ENCODE measurements at regions not wholly inside any gene's neighbourhood (a gene's known extent, or its start where the extent isn't known, plus 50 kb on each side); places are given as distances from the start of the nearest gene placed in this dataset.

GRCh38 chr5:8577792-8578191 lies 708.8 kb downstream of the MTRR start:
- TF ChIP-seq POLR2AphosphoS5 (IDR thresholded peaks at IDR 0.05; ENCODE audit: low read depth, low read length) (no peak), REST (IDR thresholded peaks at IDR 0.05; ENCODE audit: insufficient read depth in 1 of 2, low read depth in 2 of 2, low read length in 2 of 2) (no peak), FOXP2 (optimal IDR thresholded peaks at IDR 0.05; ENCODE audit: borderline replicate concordance, extremely low read depth, extremely low read length, insufficient read depth) (no peak), TAF1 (IDR thresholded peaks at IDR 0.05; ENCODE audit: borderline replicate concordance, insufficient read depth, low read length) (no peak), SIN3A (IDR thresholded peaks at IDR 0.05; ENCODE audit: borderline replicate concordance, insufficient read depth, low read length) (no peak)

- TF ChIP-seq TAF1 (IDR thresholded peaks at IDR 0.05; ENCODE audit: borderline replicate concordance, insufficient read depth, low read length), result no peak
- TF ChIP-seq POLR2AphosphoS5 (IDR thresholded peaks at IDR 0.05; ENCODE audit: low read depth, low read length), result no peak
- no peak for TF ChIP-seq SIN3A (IDR thresholded peaks at IDR 0.05; ENCODE audit: borderline replicate concordance, insufficient read depth, low read length)
- TF ChIP-seq FOXP2 (optimal IDR thresholded peaks at IDR 0.05; ENCODE audit: borderline replicate concordance, extremely low read depth, extremely low read length, insufficient read depth), result no peak
- no peak for TF ChIP-seq REST (IDR thresholded peaks at IDR 0.05; ENCODE audit: insufficient read depth in 1 of 2, low read depth in 2 of 2, low read length in 2 of 2)
Measured at GRCh38 chr5:8580298-8580697, 711.4 kb downstream of the MTRR start.

- TF ChIP-seq POLR2AphosphoS5 (IDR thresholded peaks at IDR 0.05; ENCODE audit: low read depth, low read length), result no peak
- TF ChIP-seq SIN3A (IDR thresholded peaks at IDR 0.05; ENCODE audit: borderline replicate concordance, insufficient read depth, low read length), result no peak
- no peak for TF ChIP-seq TAF1 (IDR thresholded peaks at IDR 0.05; ENCODE audit: borderline replicate concordance, insufficient read depth, low read length)
- no peak for TF ChIP-seq REST (IDR thresholded peaks at IDR 0.05; ENCODE audit: insufficient read depth in 1 of 2, low read depth in 2 of 2, low read length in 2 of 2)
- no peak for TF ChIP-seq FOXP2 (optimal IDR thresholded peaks at IDR 0.05; ENCODE audit: borderline replicate concordance, extremely low read depth, extremely low read length, insufficient read depth)
Measured at GRCh38 chr5:8581047-8581446, 712.1 kb downstream of the MTRR start.

- TF ChIP-seq REST (IDR thresholded peaks at IDR 0.05; ENCODE audit: insufficient read depth in 1 of 2, low read depth in 2 of 2, low read length in 2 of 2), result no peak
- no peak for TF ChIP-seq POLR2AphosphoS5 (IDR thresholded peaks at IDR 0.05; ENCODE audit: low read depth, low read length)
- TF ChIP-seq SIN3A (IDR thresholded peaks at IDR 0.05; ENCODE audit: borderline replicate concordance, insufficient read depth, low read length), result no peak
- no peak for TF ChIP-seq TAF1 (IDR thresholded peaks at IDR 0.05; ENCODE audit: borderline replicate concordance, insufficient read depth, low read length)
- TF ChIP-seq FOXP2 (optimal IDR thresholded peaks at IDR 0.05; ENCODE audit: borderline replicate concordance, extremely low read depth, extremely low read length, insufficient read depth), result no peak
Measured at GRCh38 chr5:8585230-8586018, 716.5 kb downstream of the MTRR start.

Measured in PFSK-1 (cell line).